Sigmoid colon (tissue), 6 donors: ENCODE measurements at regions not wholly inside any gene's neighbourhood (a gene's known extent, or its start where the extent isn't known, plus 50 kb on each side); places are given as distances from the start of the nearest gene placed in this dataset.

Source experiments
- DNase-seq: peaks from one replicate; pipeline ENCODE4 v3.0.0-alpha.2; 2019
- H3K27ac ChIP-seq, 4 donors: fragments of 200-600 bp; sonication (generic); one replicate each; pipeline ENCODE4 v1.5.1; 2016 to 2019; ENCODE audit warnings: mild to moderate bottlenecking in 1 of 4
- H3K27me3 ChIP-seq, 3 donors: fragments of 200-600 bp; sonication (generic); one replicate each; pipeline ENCODE4 v1.5.1; 2019; ENCODE audit warnings: mild to moderate bottlenecking in 1 of 3
- H3K36me3 ChIP-seq, 4 donors: fragments of 200-600 bp; sonication (generic); one replicate each; pipeline ENCODE4 v1.5.1; 2016 to 2019
- H3K4me1 ChIP-seq, 4 donors: fragments of 200-600 bp; sonication (generic); one replicate each; pipeline ENCODE4 v1.5.1; 2017 to 2019
- H3K4me3 ChIP-seq, 4 donors: fragments of 200-600 bp; sonication (generic); one replicate each; pipeline ENCODE4 v1.5.1; 2017 to 2019; ENCODE audit warnings: mild to moderate bottlenecking in 2 of 4, moderate library complexity in 1 of 4
- H3K9me3 ChIP-seq, 4 donors: fragments of 200-600 bp in 3 of 4; sonication (generic) in 3 of 4; one replicate each; pipeline versions ENCODE4 v1.5.1 to v1.6.1; 2013 to 2019
- CTCF ChIP-seq, 4 experiments: fragments of 450-650 bp in 3 of 4; fragments of 200-600 bp in 1 of 4; IDR thresholded peaks; one replicate each; pipeline ENCODE4 v1.5.1; 2016 to 2019; ENCODE audit warnings: antibody characterized with exemption in 4 of 4, mild to moderate bottlenecking in 3 of 4, moderate library complexity in 2 of 4
- EP300 ChIP-seq, 4 donors: sonication (generic); formaldehyde crosslinking; IDR thresholded peaks; one replicate each; pipeline ENCODE4 v1.6.1; 2017; ENCODE audit warnings: antibody characterized with exemption in 4 of 4
- POLR2A ChIP-seq, 2 donors: fragments of 450-650 bp; IDR thresholded peaks; one replicate each; pipeline ENCODE4 v1.6.1; 2016; ENCODE audit warnings: antibody characterized with exemption in 2 of 2, mild to moderate bottlenecking in 2 of 2, moderate library complexity in 2 of 2
- POLR2AphosphoS5 ChIP-seq, 4 donors: sonication (generic); formaldehyde crosslinking; IDR thresholded peaks; one replicate each; pipeline ENCODE4 v1.6.1; 2017; ENCODE audit warnings: antibody characterized with exemption in 4 of 4
- WGBS, 2 donors: extraction: QIAGEN DNeasy Blood & Tissue Kit; methylation state at CpG; one replicate each; pipeline ENCODE4 v1.1.7; 2013; 5-methylcytosine and 5-hydroxymethylcytosine counted together
- intact Hi-C: fragments of 100-400 bp; cut with DNase I; formaldehyde crosslinking; loops from one replicate; pipeline ENCODE4 v1.15.1; 2023
- donor health status: healthy with polysubstance abuse.
- donor health status: healthy.

DNA sequence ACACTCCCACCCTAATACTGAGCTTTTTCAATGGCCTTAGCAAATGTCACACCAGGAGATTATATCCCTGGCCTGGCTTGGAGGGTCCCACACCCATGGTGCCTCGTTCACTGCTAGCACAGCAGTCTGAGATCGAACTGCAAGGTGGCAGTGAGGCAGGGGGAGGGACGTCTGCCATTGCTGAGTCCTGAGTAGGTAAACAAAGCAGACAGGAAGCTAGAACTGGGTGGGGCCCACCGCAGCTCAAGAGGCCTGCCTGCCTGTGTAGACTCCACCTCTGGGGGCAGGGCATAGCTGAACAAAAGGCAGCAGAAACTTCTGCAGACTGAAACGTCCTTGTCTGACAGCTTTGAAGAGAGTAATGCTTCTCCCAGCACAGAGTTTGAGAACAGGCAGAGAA is 338.9 kb upstream of the MBL2 start:
- 45 to 62% methylated on average over 5 of the region's 5 CpGs for WGBS, 2 donors
- no peaks in the 10 kb centered on the region for H3K4me1 ChIP-seq
- no peaks in the 10 kb centered on the region for H3K9me3 ChIP-seq
- no peak overlapping the region for H3K4me3 ChIP-seq
- TF ChIP-seq EP300 (IDR thresholded peaks at IDR 0.05): no peak
- H3K36me3 ChIP-seq: no peaks in the 10 kb centered on the region
- H3K27ac ChIP-seq: no peak overlapping the region
- no peaks in the 10 kb centered on the region for H3K27me3 ChIP-seq
- DNase-seq: no peak
- intact Hi-C loops: no loop called here

- H3K36me3 ChIP-seq: no peaks in the 10 kb centered on the region
- no peak overlapping the region for H3K4me3 ChIP-seq
- DNase-seq: no peak
- TF ChIP-seq CTCF (IDR thresholded peaks at IDR 0.05) (no peak), POLR2A (IDR thresholded peaks at IDR 0.05) (no peak)
- intact Hi-C loops: no loop called here
- no peaks in the 10 kb centered on the region for H3K27me3 ChIP-seq
- WGBS, 2 donors: 76 to 81% methylated on average over 2 of the region's 2 CpGs
- no peaks in the 10 kb centered on the region for H3K4me1 ChIP-seq
- no peak overlapping the region for H3K27ac ChIP-seq
- H3K9me3 ChIP-seq: no peaks in the 10 kb centered on the region
These were observed 336.7 kb upstream of the MBL2 start for GRCh38 chr10:53109320-53109719.

DNA sequence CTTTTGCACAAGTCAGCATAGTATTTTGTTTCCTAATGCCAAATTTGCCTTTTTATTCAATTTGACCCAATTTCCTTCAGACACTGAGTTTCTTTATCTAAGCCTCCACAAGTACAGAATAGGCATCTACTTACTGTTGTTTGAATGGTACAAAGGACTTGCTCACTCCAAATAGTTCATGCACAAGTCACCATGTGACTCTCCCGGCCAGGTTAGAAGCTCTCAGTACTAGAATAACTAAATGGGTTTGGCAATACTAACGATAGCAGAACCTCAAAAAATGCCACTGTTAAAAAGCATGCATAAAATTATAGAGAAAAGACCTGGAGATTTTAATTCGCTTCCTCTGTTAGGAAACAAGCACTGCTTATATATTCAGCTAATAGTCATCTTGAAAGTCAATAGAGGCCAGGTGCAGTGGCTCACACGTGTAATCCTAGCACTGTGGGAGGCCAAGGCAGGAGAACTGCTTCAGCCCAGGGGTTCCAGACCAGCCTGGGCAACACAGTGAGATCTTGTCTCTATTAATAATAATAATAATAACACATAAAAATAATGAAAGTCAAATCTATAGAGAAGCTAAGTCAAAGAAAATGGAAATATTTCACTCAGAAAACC is 335.8 kb upstream of the MBL2 start:
- intact Hi-C loops: no loop called here
- no peak for DNase-seq
- Histone ChIP-seq H3K27ac (no peak overlapping the region), H3K4me3 (no peak overlapping the region), H3K36me3 (no peaks in the 10 kb centered on the region), H3K9me3 (no peaks in the 10 kb centered on the region), H3K27me3 (no peaks in the 10 kb centered on the region), H3K4me1 (no peaks in the 10 kb centered on the region)
- no peak for TF ChIP-seq CTCF (IDR thresholded peaks at IDR 0.05)
- TF ChIP-seq POLR2AphosphoS5 (IDR thresholded peaks at IDR 0.05): no peak
- 75 to 79% methylated on average over 4 of the region's 4 CpGs for WGBS, 2 donors

- WGBS, 2 donors: 80 to 88% methylated on average over 5 of the region's 5 CpGs
- no peaks in the 10 kb centered on the region for H3K9me3 ChIP-seq
- H3K27ac ChIP-seq: no peak overlapping the region
- H3K27me3 ChIP-seq: no peaks in the 10 kb centered on the region
- TF ChIP-seq EP300 (IDR thresholded peaks at IDR 0.05) (no peak), POLR2A (IDR thresholded peaks at IDR 0.05) (no peak), CTCF (IDR thresholded peaks at IDR 0.05) (no peak), POLR2AphosphoS5 (IDR thresholded peaks at IDR 0.05) (no peak)
- no peak for DNase-seq
- no peak overlapping the region for H3K4me3 ChIP-seq
- intact Hi-C loops: no loop called here
- H3K4me1 ChIP-seq: no peaks in the 10 kb centered on the region
- H3K36me3 ChIP-seq: no peaks in the 10 kb centered on the region
These were observed 335.1 kb upstream of the MBL2 start for GRCh38 chr10:53107711-53108110.

DNA sequence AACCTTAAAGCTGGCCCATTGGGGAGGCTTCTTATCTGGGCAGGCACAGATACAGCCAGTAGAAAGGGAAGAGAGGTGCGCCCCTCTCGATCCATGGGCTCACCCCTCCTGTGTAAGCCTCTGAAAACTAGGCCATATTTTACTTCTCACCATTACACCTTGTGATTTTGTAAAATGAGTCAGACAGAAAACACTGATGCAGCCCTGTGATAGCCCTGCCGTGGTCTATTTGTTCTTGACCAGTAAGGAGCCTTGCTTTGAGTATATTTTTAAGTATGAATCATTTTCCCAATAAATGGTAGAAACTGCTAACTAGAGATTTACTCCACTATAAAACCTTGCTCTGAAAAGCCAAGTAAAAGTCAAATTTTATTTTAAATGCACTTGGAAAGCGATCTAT is 329.8 kb upstream of the MBL2 start:
- Histone ChIP-seq H3K27ac (no peak overlapping the region), H3K4me1 (no peaks in the 10 kb centered on the region), H3K36me3 (no peaks in the 10 kb centered on the region), H3K4me3 (no peak overlapping the region), H3K27me3 (no peaks in the 10 kb centered on the region), H3K9me3 (no peaks in the 10 kb centered on the region)
- intact Hi-C loops: no loop called here
- 87 to 91% methylated on average over 4 of the region's 4 CpGs for WGBS, 2 donors
- DNase-seq: no peak
- TF ChIP-seq POLR2AphosphoS5 (IDR thresholded peaks at IDR 0.05): no peak
- no peak for TF ChIP-seq POLR2A (IDR thresholded peaks at IDR 0.05)
- TF ChIP-seq EP300 (IDR thresholded peaks at IDR 0.05): no peak
- TF ChIP-seq CTCF (IDR thresholded peaks at IDR 0.05): no peak
